SK-N-SH (cell line): ENCODE measurements at regions not wholly inside any gene's neighbourhood (a gene's known extent, or its start where the extent isn't known, plus 50 kb on each side); places are given as distances from the start of the nearest gene placed in this dataset.
A peak's percentile ranks its signal among the peaks of the same experiment; 100 is the strongest.

Experiments used
- CTCF ChIA-PET: fragments of 300-600, 350-600 bp; formaldehyde crosslinking; extraction: SDS; loops from one replicate; lab custom pipeline; 2021; lab: Yijun Ruan, JAX
- POLR2A ChIA-PET: fragments of 350-600 bp; sonication (Branson Sonifier 250); formaldehyde crosslinking; extraction: SDS; loops from one replicate; lab custom pipeline; 2020; ENCODE audit warnings: antibody characterized with exemption, inconsistent platforms; lab: Yijun Ruan, JAX
- DNase-seq: peaks from one replicate; pipeline ENCODE4 v3.0.0; 2012
- H2AFZ ChIP-seq: fragments of 200-600 bp; sonication (generic); 2 replicates; pipeline ENCODE4 v1.8.1; 2016; ENCODE audit warnings: antibody characterized with exemption, mild to moderate bottlenecking, low read depth
- H3F3A ChIP-seq: fragments of 200-600 bp; sonication (generic); replicated peaks from 2 replicates; pipeline ENCODE3; 2016; ENCODE audit warnings: antibody characterized with exemption, mild to moderate bottlenecking; ENCODE audit not compliant: insufficient read depth
- H3K27ac ChIP-seq, 2 experiments: fragments of 200-500 bp in 1 of 2; fragments of 200-600 bp in 1 of 2; sonication (Bioruptor generic) in 1 of 2; sonication (generic), shearing (Covaris generic) in 1 of 2; 2 replicates each; pipeline versions ENCODE4 v1.5.1 to v1.6.1; 2014 to 2016; ENCODE audit warnings: low read depth in 2 of 2, inconsistent platforms in 1 of 2, low read length in 1 of 2, mild to moderate bottlenecking in 1 of 2, mixed read lengths in 1 of 2
- H3K27me3 ChIP-seq: fragments of 200-600 bp; sonication (generic), shearing (Covaris generic); 2 replicates; pipeline ENCODE4 v1.6.1; 2016; ENCODE audit warnings: mixed run types; ENCODE audit not compliant: insufficient read depth
- H3K36me3 ChIP-seq, 2 experiments: fragments of 200-500 bp in 1 of 2; fragments of 200-600 bp in 1 of 2; sonication (Bioruptor generic) in 1 of 2; sonication (generic) in 1 of 2; replicated peaks in 1 of 2; 2 replicates each; pipeline versions ENCODE3 to v1.5.1; 2014 to 2016; ENCODE audit warnings: low read length in 1 of 2, mild to moderate bottlenecking in 1 of 2; ENCODE audit not compliant: insufficient read depth in 2 of 2, control insufficient read depth in 1 of 2
- H3K4me1 ChIP-seq, 2 experiments: fragments of 200-500 bp in 1 of 2; fragments of 200-600 bp in 1 of 2; sonication (Bioruptor generic) in 1 of 2; sonication (generic), shearing (Covaris generic) in 1 of 2; 2 replicates each; pipeline versions ENCODE4 v1.5.1 to v1.6.1; 2014 to 2016; ENCODE audit warnings: low read depth in 1 of 2, low read length in 1 of 2, mixed run types in 1 of 2; ENCODE audit not compliant: insufficient read depth in 2 of 2, control insufficient read depth in 1 of 2
- H3K4me2 ChIP-seq: fragments of 200-600 bp; sonication (generic), shearing (Covaris generic); 2 replicates; pipeline ENCODE4 v1.6.1; 2017; ENCODE audit warnings: mixed run types
- H3K4me3 ChIP-seq, 2 experiments: fragments of 200-500 bp in 1 of 2; fragments of 200-600 bp in 1 of 2; sonication (Bioruptor generic) in 1 of 2; sonication (generic), shearing (Covaris generic) in 1 of 2; 2 replicates each; pipeline versions ENCODE4 v1.5.1 to v1.8.1; 2014 to 2016; ENCODE audit warnings: low read depth in 2 of 2, inconsistent platforms in 1 of 2, low read length in 1 of 2, mild to moderate bottlenecking in 1 of 2, mixed read lengths in 1 of 2, moderate library complexity in 1 of 2
- H3K79me2 ChIP-seq: fragments of 200-600 bp; sonication (generic); 2 replicates; pipeline ENCODE4 v1.8.1; 2017; ENCODE audit warnings: mild to moderate bottlenecking; ENCODE audit not compliant: insufficient read depth
- H3K9ac ChIP-seq: fragments of 200-600 bp; sonication (generic); 2 replicates; pipeline ENCODE4 v1.6.1; 2017; ENCODE audit warnings: mixed run types
- H3K9me2 ChIP-seq: fragments of 200-600 bp; sonication (generic); 2 replicates; pipeline ENCODE4 v1.6.1; 2017; ENCODE audit warnings: mixed run types
- H3K9me3 ChIP-seq: fragments of 200-600 bp; sonication (generic); 2 replicates; pipeline ENCODE4 v1.6.1; 2017; ENCODE audit warnings: mixed run types, mild to moderate bottlenecking, moderate library complexity
- H4K20me1 ChIP-seq: fragments of 200-600 bp; sonication (generic); 2 replicates; pipeline ENCODE4 v1.6.1; 2017; ENCODE audit warnings: mild to moderate bottlenecking, mixed run types; ENCODE audit not compliant: insufficient read depth
- CHD2 ChIP-seq: fragments of 150-350 bp; IDR thresholded peaks from 2 replicates; pipeline ENCODE4 v1.6.1; 2018; ENCODE audit warnings: low read length; ENCODE audit not compliant: partially characterized antibody
- FOSL2 ChIP-seq: IDR thresholded peaks from 2 replicates; pipeline ENCODE4 v1.4.0; 2012; ENCODE audit warnings: low read depth, mild to moderate bottlenecking, moderate library complexity, borderline replicate concordance
- FOXJ3 ChIP-seq: sonication (generic); formaldehyde crosslinking; IDR thresholded peaks from 2 replicates; pipeline ENCODE4 v1.5.1; 2020; ENCODE audit warnings: mild to moderate bottlenecking, missing genetic modification reagents
- FOXM1 ChIP-seq: IDR thresholded peaks from 2 replicates; pipeline ENCODE4 v1.4.0; 2012; ENCODE audit warnings: low read depth, mild to moderate bottlenecking
- GABPA ChIP-seq: IDR thresholded peaks from 2 replicates; pipeline ENCODE4 v1.4.0; 2012; ENCODE audit warnings: low read depth, mild to moderate bottlenecking
- GATA2 ChIP-seq: sonication (generic); formaldehyde crosslinking; IDR thresholded peaks from 2 replicates; pipeline ENCODE4 v1.5.0; 2020; ENCODE audit warnings: mild to moderate bottlenecking, missing genetic modification reagents
- MEF2A ChIP-seq: IDR thresholded peaks from 2 replicates; pipeline ENCODE4 v1.4.0; 2012; ENCODE audit warnings: low read depth, borderline replicate concordance
- MXI1 ChIP-seq: IDR thresholded peaks from 2 replicates; pipeline ENCODE4 v1.6.1; 2012; ENCODE audit warnings: mild to moderate bottlenecking, low read depth, low read length, improper control_type of control experiment
- NFIC ChIP-seq: IDR thresholded peaks from 2 replicates; pipeline ENCODE4 v1.4.0; 2012; ENCODE audit warnings: borderline replicate concordance
- NRF1 ChIP-seq: IDR thresholded peaks from 2 replicates; pipeline ENCODE4 v1.6.1; 2012; ENCODE audit warnings: low read depth, mild to moderate bottlenecking, low read length
- RFX5 ChIP-seq: IDR thresholded peaks from 2 replicates; pipeline ENCODE4 v1.6.1; 2012; ENCODE audit warnings: mild to moderate bottlenecking, improper control_type of control experiment, low read length
- SIN3A ChIP-seq: IDR thresholded peaks from 2 replicates; pipeline ENCODE4 v1.6.1; 2012; ENCODE audit warnings: low read depth, mild to moderate bottlenecking, low read length, moderate library complexity, borderline replicate concordance
- TAF1 ChIP-seq: IDR thresholded peaks from 2 replicates; pipeline ENCODE4 v1.6.1; 2012; ENCODE audit warnings: low read depth, mild to moderate bottlenecking, low read length, moderate library complexity, borderline replicate concordance
- TEAD4 ChIP-seq: IDR thresholded peaks from 2 replicates; pipeline ENCODE4 v1.4.0; 2012; ENCODE audit warnings: mild to moderate bottlenecking, borderline replicate concordance; ENCODE audit not compliant: insufficient read depth
- YY1 ChIP-seq: IDR thresholded peaks from 2 replicates; pipeline ENCODE4 v1.4.0; 2012; ENCODE audit warnings: low read depth, mild to moderate bottlenecking
- WGBS: methylation state at CpG from one replicate; pipeline ENCODE4 v1.1.6; 2017; ENCODE audit warnings: low lambda C conversion rate; 5-methylcytosine and 5-hydroxymethylcytosine counted together
- TF ChIP-seq, protein P1 (sequence below): IDR thresholded peaks from 2 replicates; pipeline ENCODE4; 2012
- TF ChIP-seq, protein P2 (sequence below): fragments of 150-350 bp; IDR thresholded peaks from 2 replicates; pipeline ENCODE4 v1.6.1; 2016; ENCODE audit warnings: mild to moderate bottlenecking, low read depth, low read length
- TF ChIP-seq, protein P3 (sequence below): fragments of 150-350 bp; IDR thresholded peaks from 2 replicates; pipeline ENCODE4 v1.6.1; 2017; ENCODE audit warnings: antibody characterized with exemption, low read length, low read depth, borderline replicate concordance
- TF ChIP-seq, protein P4 (sequence below): IDR thresholded peaks from 2 replicates; pipeline ENCODE4 v1.4.0; 2012; ENCODE audit warnings: low read depth, borderline replicate concordance

DNA sequence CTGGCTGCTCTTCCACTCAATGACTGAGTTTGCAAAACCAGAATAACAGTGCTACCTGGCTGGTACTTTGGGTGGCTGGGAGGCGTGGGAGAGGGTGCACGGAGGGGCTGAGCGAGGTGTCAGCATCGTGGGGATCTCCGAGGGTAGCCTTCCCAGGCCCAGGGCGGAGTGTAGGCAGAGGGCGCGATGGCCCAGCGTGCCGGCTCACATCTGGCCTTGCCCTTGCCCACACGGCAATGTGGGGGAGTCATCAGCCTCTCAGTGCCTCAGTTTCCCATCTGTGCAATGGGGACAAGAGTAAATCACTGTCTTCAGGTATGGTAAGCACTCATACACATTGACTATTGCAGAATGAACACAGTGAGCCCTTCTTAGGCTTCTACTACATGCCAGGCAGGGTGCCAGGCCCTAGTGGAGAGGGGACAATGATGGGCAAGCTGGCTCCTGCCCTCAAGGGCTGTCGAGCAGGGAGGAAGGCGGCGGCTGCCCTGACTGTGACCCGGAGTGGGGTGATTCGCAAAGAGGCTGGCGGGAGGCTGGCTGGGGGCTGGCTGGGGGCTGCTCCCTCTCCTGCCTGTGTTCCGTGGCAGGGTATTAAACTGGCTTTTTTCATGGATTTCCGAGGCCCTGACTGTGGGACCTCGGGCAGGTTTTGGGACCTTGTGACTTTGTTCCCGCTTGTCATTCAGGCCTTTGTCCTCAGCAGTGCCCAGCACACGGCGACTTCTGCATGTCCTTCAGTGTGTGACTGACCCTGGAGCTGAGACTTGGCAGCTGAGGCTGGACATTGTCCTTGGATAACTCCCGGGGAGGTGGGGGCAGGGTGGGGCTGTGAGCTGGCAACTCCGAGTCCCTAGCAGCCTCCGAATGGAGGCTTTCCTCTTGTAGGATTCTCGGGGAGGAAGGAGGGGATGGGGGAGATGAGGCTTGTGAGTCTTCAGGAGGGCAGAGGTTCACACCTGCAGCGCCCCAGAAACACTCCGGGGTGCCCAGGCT is 243.1 kb downstream of the SEC14L1 start:
- peaks cover 23 to 94% of the 10 kb centered on the region in 2 experiments for H3K4me1 ChIP-seq

More for the DNA sequence above, 243.1 kb downstream of the SEC14L1 start:
- Histone ChIP-seq H2AFZ (no peak overlapping the region), H3K9me2 (no peaks in the 10 kb centered on the region), H4K20me1 (peaks cover 53% of the 10 kb centered on the region), H3K9ac (no peak overlapping the region)
- CTCF ChIA-PET: interaction anchor here (2.3 kb wide), 1 partner anchor 17 kb away, joined by 10 read pairs; no protein-coding TSS in a partner anchor
- TF ChIP-seq MEF2A (no peak), FOXM1 (no peak), SIN3A (no peak), TAF1 (no peak), NRF1 (no peak), FOSL2 (no peak), GATA2 (CRISPR knock-in tag) (no peak), CHD2 (no peak), FOXJ3 (CRISPR knock-in tag) (no peak), NFIC (no peak), YY1 (no peak), RFX5 (no peak), GABPA (no peak), MXI1 (no peak), TEAD4 (no peak)
- TF ChIP-seq, protein P1, sequence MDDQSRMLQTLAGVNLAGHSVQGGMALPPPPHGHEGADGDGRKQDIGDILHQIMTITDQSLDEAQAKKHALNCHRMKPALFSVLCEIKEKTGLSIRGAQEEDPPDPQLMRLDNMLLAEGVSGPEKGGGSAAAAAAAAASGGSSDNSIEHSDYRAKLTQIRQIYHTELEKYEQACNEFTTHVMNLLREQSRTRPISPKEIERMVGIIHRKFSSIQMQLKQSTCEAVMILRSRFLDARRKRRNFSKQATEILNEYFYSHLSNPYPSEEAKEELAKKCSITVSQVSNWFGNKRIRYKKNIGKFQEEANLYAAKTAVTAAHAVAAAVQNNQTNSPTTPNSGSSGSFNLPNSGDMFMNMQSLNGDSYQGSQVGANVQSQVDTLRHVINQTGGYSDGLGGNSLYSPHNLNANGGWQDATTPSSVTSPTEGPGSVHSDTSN: no peak
- TF ChIP-seq, protein P2, sequence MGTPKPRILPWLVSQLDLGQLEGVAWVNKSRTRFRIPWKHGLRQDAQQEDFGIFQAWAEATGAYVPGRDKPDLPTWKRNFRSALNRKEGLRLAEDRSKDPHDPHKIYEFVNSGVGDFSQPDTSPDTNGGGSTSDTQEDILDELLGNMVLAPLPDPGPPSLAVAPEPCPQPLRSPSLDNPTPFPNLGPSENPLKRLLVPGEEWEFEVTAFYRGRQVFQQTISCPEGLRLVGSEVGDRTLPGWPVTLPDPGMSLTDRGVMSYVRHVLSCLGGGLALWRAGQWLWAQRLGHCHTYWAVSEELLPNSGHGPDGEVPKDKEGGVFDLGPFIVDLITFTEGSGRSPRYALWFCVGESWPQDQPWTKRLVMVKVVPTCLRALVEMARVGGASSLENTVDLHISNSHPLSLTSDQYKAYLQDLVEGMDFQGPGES: no peak
- TF ChIP-seq, protein P3, sequence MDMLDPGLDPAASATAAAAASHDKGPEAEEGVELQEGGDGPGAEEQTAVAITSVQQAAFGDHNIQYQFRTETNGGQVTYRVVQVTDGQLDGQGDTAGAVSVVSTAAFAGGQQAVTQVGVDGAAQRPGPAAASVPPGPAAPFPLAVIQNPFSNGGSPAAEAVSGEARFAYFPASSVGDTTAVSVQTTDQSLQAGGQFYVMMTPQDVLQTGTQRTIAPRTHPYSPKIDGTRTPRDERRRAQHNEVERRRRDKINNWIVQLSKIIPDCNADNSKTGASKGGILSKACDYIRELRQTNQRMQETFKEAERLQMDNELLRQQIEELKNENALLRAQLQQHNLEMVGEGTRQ: no peak
- TF ChIP-seq, protein P4, sequence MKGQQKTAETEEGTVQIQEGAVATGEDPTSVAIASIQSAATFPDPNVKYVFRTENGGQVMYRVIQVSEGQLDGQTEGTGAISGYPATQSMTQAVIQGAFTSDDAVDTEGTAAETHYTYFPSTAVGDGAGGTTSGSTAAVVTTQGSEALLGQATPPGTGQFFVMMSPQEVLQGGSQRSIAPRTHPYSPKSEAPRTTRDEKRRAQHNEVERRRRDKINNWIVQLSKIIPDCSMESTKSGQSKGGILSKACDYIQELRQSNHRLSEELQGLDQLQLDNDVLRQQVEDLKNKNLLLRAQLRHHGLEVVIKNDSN: no peak
- TF ChIP-seq, all 33 proteins: peak for 0
- H3K4me3 ChIP-seq: no peak overlapping the region
- no peaks in the 10 kb centered on the region for H3F3A ChIP-seq
- no peaks in the 10 kb centered on the region for H3K27me3 ChIP-seq
- no peaks in the 10 kb centered on the region for H3K36me3 ChIP-seq
- WGBS: 80% methylated on average over 26 of the region's 29 CpGs
- peaks cover 88% of the 10 kb centered on the region for H3K79me2 ChIP-seq
- H3K27ac ChIP-seq: peak overlapping the region in 1 of 2 experiments; percentile 12; a peak in 1 of 4 replicates
- H3K9me3 ChIP-seq: no peaks in the 10 kb centered on the region
- no peak for DNase-seq
- 0 out of 2 replicates have a peak overlapping the region, but pooled peaks have one; percentile 2 for H3K4me2 ChIP-seq
- POLR2A ChIA-PET: no interaction called here
